HG03432 (cell line): ENCODE measurements at regions not wholly inside any gene's neighbourhood (a gene's known extent, or its start where the extent isn't known, plus 50 kb on each side); places are given as distances from the start of the nearest gene placed in this dataset.
"Not testable (repeated sequence)": the region's sequence is repeated elsewhere in the genome, so short reads cannot be mapped to it uniquely, and the experiment has no call there.

Experiments
- ATAC-seq: cut with Tn5 transposase; IDR thresholded peaks from one replicate; pipeline ENCODE4 v1.9.1; 2021; ENCODE audit warnings: mild to moderate bottlenecking, moderate library complexity; ENCODE audit not compliant: unreplicated experiment

GRCh38 chr4:181821039-181822004, 421.9 kb upstream of the TENM3 start:
- peak; percentile 80 for ATAC-seq

- ATAC-seq = peak; percentile 63
Measured at GRCh38 chr4:181822005-181822375, 421.2 kb upstream of the TENM3 start.

DNA sequence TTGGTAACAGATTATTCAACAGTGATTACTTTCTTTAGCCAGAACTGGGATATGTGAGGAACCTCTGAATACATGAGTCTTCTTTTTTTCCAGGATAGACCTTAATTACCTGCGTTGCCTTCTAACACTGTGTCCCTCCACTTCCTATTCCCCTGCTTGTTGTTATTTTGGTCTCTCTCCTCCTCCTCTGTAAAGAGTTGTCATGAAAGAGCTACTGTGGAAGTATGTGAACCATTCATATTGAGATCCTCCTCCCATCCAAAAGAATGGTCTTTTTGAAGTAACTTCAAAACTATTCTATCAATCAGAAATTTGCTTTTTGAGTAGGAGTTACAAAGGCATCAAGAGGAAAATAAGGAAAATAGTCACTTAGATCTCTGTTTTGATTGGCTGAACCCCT, 420.0 kb upstream of the TENM3 start:
- no peak for ATAC-seq

GRCh38 chr4:181823645-181824044, 419.6 kb upstream of the TENM3 start:
- no peak for ATAC-seq

GRCh38 chr4:181825564-181825963, 417.6 kb upstream of the TENM3 start:
- ATAC-seq = no peak

DNA sequence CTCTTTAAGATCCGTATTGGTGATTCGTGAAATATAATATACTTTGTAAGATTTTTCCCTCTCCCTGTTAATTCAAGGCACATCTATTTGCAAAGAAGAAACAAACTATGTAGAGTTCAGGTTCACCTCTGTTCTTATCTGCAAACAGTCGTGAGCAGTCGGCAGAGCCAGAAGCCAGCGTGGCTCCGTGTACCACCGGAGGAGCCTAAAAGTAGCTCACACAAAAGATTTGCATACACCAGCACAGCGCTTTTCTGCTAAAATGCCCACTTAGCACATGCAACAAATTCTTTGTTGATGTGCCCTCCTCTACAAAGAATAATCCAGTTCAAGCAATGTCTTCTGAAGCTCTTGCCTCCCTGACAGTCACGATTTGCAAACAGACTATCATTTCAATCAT, 416.0 kb upstream of the TENM3 start:
- ATAC-seq = no peak

DNA sequence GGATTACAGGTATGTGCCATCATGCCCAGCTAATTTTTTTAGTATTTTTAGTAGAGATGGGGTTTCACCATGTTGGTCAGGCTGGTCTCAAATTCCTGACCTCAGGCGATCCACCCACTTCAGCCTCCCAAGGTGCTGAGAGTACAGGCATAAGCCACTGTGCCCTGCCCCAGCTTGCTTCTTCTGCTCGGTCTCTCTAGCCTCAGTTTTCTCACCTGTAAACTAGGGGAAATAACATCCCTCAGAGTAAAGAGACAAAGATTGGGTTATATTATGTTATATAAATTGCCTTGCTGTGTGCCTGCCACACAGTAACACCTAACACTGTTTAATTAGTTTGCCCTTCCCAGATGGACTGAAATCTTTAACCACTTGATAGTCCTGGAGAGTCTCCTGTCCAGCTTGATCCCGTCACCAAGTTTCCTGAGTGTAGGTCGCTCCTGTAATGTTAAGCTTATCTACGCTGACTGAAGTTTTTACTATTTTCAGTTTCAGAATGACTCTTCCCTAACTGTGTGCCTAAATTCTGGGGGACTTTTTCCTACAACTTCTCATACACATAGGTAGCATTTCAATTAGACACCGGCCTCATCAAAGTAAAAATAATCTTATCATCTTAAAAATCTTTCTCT, 412.7 kb upstream of the TENM3 start:
- peak; percentile 90 for ATAC-seq

DNA sequence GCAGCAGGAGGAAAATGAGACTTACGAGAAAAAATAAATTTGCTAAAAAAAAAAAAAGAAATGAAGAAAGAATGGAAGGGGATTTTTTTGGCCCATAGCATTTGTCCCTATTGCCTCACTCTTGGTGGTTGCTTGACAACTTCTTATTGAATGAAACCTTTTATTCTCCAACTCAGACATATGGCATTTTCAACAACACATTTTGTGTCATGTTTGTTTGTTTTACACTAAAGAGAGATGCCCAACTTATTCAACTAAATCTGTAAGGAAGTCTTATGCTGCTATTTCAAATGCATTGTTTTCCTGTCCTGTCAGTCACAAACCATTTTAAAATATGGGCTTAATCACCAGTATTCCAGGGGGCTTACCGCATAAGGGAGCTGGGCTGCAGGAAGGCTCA, 409.1 kb upstream of the TENM3 start:
- ATAC-seq = no peak

DNA sequence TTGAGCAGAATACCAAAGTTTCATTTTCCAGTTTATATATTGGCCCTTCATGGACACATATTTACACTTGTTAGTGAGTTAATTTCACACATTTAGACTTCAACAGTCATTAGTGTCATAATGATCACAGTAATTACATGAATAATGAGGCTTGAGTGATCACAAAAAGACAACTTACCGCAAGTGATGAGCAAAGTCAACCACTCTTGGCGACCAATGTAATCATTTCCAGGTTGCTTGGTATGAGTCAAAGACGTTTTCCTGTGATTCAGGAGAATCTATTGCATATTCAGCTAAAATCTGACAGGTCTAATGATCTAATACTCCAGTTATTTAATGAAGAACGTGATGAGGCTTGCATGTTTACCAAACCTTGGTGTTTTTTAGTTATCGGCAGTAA, 407.9 kb upstream of the TENM3 start:
- no peak for ATAC-seq

DNA sequence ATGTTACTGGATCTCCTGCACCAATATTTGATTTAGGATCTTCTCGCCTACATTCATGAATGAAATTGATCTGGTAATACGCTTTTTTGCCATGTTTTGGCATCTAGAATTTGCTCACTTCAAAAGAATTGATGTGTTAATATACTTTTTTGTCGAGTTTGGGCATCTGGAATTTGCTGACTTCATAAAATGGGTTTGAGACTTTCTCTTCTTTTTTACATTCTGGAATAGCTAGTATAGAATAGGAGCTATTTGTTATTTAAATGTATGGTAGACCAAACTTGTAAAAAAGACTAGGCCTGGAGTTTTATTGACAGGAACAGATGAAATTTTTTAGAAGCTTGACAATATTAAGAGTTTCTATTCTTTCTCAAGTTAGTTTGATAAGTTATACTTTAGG, 404.9 kb upstream of the TENM3 start:
- no peak for ATAC-seq

GRCh38 chr4:181843797-181844196, 399.4 kb upstream of the TENM3 start:
- not testable (repeated sequence) for ATAC-seq

- no peak for ATAC-seq
Measured at GRCh38 chr4:181845617-181846016, 397.6 kb upstream of the TENM3 start.

GRCh38 chr4:181846934-181847333, 396.3 kb upstream of the TENM3 start:
- ATAC-seq = no peak

DNA sequence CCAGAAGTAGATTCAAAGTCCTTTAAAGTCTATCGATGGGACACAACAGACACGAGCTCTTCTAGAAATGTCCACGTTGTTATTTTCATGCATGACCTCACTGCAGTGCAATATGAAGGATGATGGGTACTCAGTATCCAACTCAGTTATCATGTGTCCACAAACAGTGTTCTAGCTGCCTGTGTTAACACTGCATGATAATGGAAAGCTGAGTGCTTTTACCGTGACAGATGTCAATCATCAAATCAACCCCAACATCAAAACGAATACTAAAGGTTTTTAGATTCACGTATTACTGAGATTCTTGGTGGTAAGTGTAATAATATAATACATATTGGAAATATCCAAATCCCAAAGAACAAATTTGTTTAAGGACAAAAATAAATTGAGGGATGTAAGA, 394.8 kb upstream of the TENM3 start:
- ATAC-seq = no peak

DNA sequence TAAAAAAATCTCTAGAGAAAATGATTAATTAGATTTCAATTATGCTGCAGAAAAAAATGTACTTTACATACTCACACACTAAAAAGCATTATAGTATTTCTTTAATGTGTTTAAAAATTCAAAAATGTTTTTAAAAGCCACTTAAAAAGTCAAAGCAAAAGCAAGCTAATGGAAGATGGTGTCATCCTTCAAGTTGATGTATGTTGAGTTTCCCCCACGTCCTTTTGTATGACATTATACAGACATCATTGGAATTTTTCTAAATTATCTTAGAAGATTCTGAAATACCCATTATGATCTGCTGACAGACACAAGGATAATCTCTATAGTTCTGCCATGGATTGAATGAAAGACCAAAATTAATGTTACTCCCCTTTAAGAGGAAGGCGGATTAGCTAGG, 393.7 kb upstream of the TENM3 start:
- ATAC-seq = no peak

DNA sequence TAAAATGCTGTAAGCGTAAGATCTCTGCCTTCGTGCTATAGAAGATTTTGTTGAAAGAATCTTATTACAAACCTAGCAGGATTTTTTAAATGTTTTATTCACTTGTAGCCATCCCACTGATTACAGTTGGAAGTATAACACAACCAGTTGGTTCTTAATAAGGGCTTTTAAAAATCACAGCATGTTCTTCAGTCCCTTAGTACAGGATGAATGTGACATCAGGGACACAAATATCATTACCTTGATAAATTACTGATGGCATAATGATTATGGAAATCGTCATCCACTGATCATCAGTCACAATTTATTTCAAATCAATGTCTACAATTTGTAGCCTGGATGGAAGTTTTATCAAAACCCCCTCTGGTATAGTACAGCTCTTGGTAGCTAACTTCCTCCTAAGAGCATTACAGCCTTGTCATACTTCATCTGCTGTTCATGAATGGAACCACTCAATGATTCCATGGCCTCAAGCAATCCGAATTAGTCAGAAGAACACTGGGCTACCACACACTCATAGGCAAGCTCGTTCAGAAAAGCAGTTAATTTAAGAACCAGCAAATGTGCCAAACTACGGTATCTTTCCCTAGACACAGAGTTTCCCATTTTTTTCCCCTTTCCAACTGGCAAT, 389.2 kb upstream of the TENM3 start:
- ATAC-seq = no peak

DNA sequence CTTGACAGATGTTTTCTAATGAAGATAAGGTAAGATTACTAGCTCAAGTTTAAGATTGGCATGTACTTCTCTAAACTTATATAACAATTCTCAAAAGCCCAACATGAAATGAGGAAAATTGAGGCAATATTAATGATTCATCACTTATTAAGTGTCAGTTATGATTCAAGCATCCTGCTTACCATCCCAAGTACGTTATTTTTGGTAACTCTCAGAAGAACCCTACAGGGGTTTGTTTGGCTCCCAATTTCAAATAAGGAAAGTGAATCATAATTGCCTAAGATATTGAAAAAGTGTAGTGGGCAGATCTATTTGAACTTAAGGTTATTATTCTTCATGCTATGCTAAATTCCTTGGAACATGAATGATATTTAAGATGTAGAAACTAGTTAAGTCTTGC, 387.9 kb upstream of the TENM3 start:
- ATAC-seq = no peak

GRCh38 chr4:181857471-181857870, 385.7 kb upstream of the TENM3 start:
- ATAC-seq = peak; percentile 56

- no peak for ATAC-seq
Measured at GRCh38 chr4:181858741-181859140, 384.5 kb upstream of the TENM3 start.

DNA sequence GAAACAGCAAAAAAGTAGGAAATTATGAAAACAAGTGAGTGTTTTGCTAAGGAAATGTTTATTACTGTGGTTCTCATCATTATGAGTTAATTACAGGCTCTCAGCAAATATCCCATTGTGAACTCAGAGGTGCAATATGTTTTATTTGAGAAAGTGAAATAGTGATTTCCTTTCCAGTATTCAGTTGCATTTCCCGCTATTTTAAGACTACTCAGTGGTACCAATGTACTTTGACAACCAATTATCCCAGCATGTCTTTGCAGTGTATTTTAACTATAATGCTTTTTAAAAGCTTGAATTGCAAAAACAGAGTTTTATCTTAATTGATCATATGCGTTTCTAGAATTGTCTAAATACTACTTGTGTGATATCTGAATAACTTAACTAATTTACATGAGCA, 383.8 kb upstream of the TENM3 start:
- ATAC-seq = no peak

DNA sequence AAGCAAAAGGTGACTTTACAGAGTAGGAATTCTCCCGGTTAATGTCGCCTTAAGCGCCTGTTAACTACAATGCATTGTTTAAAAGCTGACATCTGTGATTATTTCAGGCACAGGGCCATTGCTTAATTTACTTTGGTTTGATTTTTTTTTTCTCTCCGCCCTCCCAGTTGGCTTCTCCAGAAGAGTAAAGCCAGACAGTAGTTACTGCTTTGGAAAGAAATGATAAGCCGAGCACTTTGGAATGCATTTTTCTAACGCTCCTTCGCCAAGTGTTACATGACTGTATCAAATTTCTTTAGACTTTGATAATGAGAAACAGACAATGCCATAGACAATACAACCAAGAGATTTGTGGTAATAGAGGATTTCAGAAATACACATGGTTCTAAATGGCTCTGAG, 383.0 kb upstream of the TENM3 start:
- ATAC-seq = no peak

- no peak for ATAC-seq
Measured at GRCh38 chr4:181860668-181861067, 382.5 kb upstream of the TENM3 start.
